Calu3 (cell line): ENCODE measurements at regions not wholly inside any gene's neighbourhood (a gene's known extent, or its start where the extent isn't known, plus 50 kb on each side); places are given as distances from the start of the nearest gene placed in this dataset.

Source experiments
- BruUV-seq: library from RNA; stranded (reverse); fragments of 400-500 nt; replicated peaks from 2 replicates; lab custom pipeline; 2021; lab: Mats Ljungman, UMichigan
- CTCF ChIA-PET: fragments of 300-600 bp; sonication (Branson Sonifier 250); formaldehyde crosslinking; loops from one replicate; lab custom pipeline; 2022; ENCODE audit warnings: antibody characterized with exemption; lab: Charles Lee
- DNase-seq: peaks from one replicate; pipeline ENCODE4 v3.0.0; 2022
- H3K27ac Mint-ChIP-seq: one replicate; pipeline ENCODE4 v1.8.0; 2022; ENCODE audit warnings: mixed read lengths; ENCODE audit not compliant: unreplicated experiment
- H3K27me3 Mint-ChIP-seq: one replicate; pipeline ENCODE4 v1.8.0; 2022; ENCODE audit warnings: mixed read lengths; ENCODE audit not compliant: unreplicated experiment
- H3K36me3 Mint-ChIP-seq: one replicate; pipeline ENCODE4 v1.8.0; 2022; ENCODE audit warnings: mild to moderate bottlenecking, moderate library complexity, mixed read lengths; ENCODE audit not compliant: insufficient read depth, unreplicated experiment
- H3K4me1 Mint-ChIP-seq: one replicate; pipeline ENCODE4 v1.8.0; 2022; ENCODE audit warnings: mild to moderate bottlenecking, low read depth, mixed read lengths; ENCODE audit not compliant: unreplicated experiment
- H3K4me3 Mint-ChIP-seq: one replicate; pipeline ENCODE4 v1.8.0; 2022; ENCODE audit warnings: mild to moderate bottlenecking, low read depth, moderate library complexity, mixed read lengths; ENCODE audit not compliant: unreplicated experiment
- H3K9me3 Mint-ChIP-seq: one replicate; pipeline ENCODE4 v1.8.0; 2022; ENCODE audit warnings: low read depth, mixed read lengths; ENCODE audit not compliant: unreplicated experiment
- CTCF ChIP-seq: fragments of 200-600 bp; IDR thresholded peaks from one replicate; pipeline ENCODE4 v1.8.0; 2022; ENCODE audit warnings: antibody characterized with exemption; ENCODE audit not compliant: unreplicated experiment
- intact Hi-C: fragments of 100-400 bp; cut with micrococcal nuclease; formaldehyde crosslinking; loops from one replicate; pipeline ENCODE4 v1.10.0; 2022; ENCODE audit not compliant: unreplicated experiment

- DNase-seq: no peak
- Mint-ChIP-seq H3K36me3 (peaks cover 5% of the 10 kb centered on the region), H3K27me3 (no peaks in the 10 kb centered on the region), H3K27ac (no peak overlapping the region), H3K9me3 (no peaks in the 10 kb centered on the region), H3K4me3 (no peak overlapping the region), H3K4me1 (peaks cover 9% of the 10 kb centered on the region)
- no TSS peak for BruUV-seq
- intact Hi-C loops: no loop called here
- TF ChIP-seq CTCF: no peak
- CTCF ChIA-PET: no interaction called here
Measured at GRCh38 chr14:95425369-95426115, 90.9 kb downstream of the SYNE3 start.

GRCh38 chr14:95424529-95424928 is 91.9 kb downstream of the SYNE3 start:
- no TSS peak for BruUV-seq
- peaks cover 3% of the 10 kb centered on the region for H3K9me3 Mint-ChIP-seq
- TF ChIP-seq CTCF: no peak
- no peak for DNase-seq
- peaks cover 9% of the 10 kb centered on the region for H3K4me1 Mint-ChIP-seq
- no peak overlapping the region for H3K27ac Mint-ChIP-seq
- H3K4me3 Mint-ChIP-seq: no peak overlapping the region
- CTCF ChIA-PET: no interaction called here
- H3K27me3 Mint-ChIP-seq: no peaks in the 10 kb centered on the region
- peaks cover 5% of the 10 kb centered on the region for H3K36me3 Mint-ChIP-seq
- intact Hi-C loops: no loop called here

GRCh38 chr14:95421741-95422140 is 94.7 kb downstream of the SYNE3 start:
- no TSS peak for BruUV-seq
- no peaks in the 10 kb centered on the region for H3K27me3 Mint-ChIP-seq

GRCh38 chr14:95420060-95420459 is 96.4 kb downstream of the SYNE3 start:
- CTCF ChIA-PET: no interaction called here
- peaks cover 4% of the 10 kb centered on the region for H3K9me3 Mint-ChIP-seq
- TF ChIP-seq CTCF: no peak
- intact Hi-C loops: no loop called here
- no peak overlapping the region for H3K27ac Mint-ChIP-seq
- DNase-seq: no peak
- no peak overlapping the region for H3K4me3 Mint-ChIP-seq
- no peaks in the 10 kb centered on the region for H3K4me1 Mint-ChIP-seq
- BruUV-seq: no TSS peak
- H3K36me3 Mint-ChIP-seq: no peaks in the 10 kb centered on the region
- no peaks in the 10 kb centered on the region for H3K27me3 Mint-ChIP-seq

More at GRCh38 chr14:95421741-95422140, 94.7 kb downstream of the SYNE3 start:
- DNase-seq: no peak
- intact Hi-C loops: no loop called here
- Mint-ChIP-seq H3K4me1 (no peaks in the 10 kb centered on the region), H3K27ac (no peak overlapping the region), H3K9me3 (peaks cover 4% of the 10 kb centered on the region), H3K36me3 (no peaks in the 10 kb centered on the region), H3K4me3 (no peak overlapping the region)
- CTCF ChIA-PET: no interaction called here
- TF ChIP-seq CTCF: no peak
